ENCODE measurements at regions not wholly inside any gene's neighbourhood (a gene's known extent, or its start where the extent isn't known, plus 50 kb on each side); places are given as distances from the start of the nearest gene placed in this dataset.

DNA sequence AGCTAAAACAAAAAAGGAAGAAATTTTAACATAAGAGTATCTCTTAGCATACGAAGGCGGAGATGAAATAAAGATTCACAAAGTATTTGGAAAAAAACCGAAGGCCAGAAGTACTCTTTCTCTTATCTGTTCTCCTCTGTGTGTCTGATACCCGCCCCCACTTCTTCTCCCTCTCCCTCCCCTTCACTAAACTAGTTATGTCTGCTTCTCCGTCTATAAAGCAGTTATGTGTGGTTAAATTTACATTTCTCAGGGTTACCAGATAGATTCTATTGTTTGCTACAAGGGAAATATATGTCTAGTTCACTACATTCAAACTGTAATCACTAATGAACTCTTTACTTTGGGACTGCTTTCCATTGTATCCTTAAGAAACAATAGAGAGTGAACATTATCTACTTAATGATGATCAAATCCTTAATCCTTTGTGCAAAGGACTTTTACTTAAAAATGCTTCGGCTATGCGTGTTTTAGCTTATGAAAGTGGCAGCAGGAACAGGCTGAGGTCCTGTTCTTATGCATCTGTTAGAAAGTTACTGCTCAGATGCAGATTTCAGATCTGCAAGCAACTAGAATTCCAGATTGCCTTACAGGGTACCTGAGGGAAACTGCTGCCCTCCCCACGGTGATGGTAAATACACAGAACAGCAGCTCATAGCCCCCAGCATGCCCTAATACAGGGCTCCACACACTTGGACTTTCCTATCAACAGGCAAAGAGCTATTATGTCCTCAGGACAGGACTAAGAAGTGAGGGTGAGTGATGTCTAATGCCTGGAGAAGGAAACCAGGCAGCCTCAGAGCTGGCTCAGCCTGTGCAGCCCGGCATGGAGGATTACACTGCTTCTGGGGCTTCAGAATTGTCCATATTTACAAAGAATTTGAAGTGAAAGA, 273.3 kb downstream of the FZD1 start:
- TF ChIP-seq, protein P1, sequence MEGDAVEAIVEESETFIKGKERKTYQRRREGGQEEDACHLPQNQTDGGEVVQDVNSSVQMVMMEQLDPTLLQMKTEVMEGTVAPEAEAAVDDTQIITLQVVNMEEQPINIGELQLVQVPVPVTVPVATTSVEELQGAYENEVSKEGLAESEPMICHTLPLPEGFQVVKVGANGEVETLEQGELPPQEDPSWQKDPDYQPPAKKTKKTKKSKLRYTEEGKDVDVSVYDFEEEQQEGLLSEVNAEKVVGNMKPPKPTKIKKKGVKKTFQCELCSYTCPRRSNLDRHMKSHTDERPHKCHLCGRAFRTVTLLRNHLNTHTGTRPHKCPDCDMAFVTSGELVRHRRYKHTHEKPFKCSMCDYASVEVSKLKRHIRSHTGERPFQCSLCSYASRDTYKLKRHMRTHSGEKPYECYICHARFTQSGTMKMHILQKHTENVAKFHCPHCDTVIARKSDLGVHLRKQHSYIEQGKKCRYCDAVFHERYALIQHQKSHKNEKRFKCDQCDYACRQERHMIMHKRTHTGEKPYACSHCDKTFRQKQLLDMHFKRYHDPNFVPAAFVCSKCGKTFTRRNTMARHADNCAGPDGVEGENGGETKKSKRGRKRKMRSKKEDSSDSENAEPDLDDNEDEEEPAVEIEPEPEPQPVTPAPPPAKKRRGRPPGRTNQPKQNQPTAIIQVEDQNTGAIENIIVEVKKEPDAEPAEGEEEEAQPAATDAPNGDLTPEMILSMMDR (IDR thresholded peaks at IDR 0.05), result no peak
- TF ChIP-seq, protein P2, sequence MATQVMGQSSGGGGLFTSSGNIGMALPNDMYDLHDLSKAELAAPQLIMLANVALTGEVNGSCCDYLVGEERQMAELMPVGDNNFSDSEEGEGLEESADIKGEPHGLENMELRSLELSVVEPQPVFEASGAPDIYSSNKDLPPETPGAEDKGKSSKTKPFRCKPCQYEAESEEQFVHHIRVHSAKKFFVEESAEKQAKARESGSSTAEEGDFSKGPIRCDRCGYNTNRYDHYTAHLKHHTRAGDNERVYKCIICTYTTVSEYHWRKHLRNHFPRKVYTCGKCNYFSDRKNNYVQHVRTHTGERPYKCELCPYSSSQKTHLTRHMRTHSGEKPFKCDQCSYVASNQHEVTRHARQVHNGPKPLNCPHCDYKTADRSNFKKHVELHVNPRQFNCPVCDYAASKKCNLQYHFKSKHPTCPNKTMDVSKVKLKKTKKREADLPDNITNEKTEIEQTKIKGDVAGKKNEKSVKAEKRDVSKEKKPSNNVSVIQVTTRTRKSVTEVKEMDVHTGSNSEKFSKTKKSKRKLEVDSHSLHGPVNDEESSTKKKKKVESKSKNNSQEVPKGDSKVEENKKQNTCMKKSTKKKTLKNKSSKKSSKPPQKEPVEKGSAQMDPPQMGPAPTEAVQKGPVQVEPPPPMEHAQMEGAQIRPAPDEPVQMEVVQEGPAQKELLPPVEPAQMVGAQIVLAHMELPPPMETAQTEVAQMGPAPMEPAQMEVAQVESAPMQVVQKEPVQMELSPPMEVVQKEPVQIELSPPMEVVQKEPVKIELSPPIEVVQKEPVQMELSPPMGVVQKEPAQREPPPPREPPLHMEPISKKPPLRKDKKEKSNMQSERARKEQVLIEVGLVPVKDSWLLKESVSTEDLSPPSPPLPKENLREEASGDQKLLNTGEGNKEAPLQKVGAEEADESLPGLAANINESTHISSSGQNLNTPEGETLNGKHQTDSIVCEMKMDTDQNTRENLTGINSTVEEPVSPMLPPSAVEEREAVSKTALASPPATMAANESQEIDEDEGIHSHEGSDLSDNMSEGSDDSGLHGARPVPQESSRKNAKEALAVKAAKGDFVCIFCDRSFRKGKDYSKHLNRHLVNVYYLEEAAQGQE (IDR thresholded peaks at IDR 0.05; ENCODE audit: insufficient read depth in 1 of 2, low read depth in 2 of 2, low read length in 1 of 2), result no peak
- no peak for TF ChIP-seq SIN3A (IDR thresholded peaks at IDR 0.05; ENCODE audit: borderline replicate concordance, insufficient read depth, low read depth, low read length)
- TF ChIP-seq TCF7L2 (IDR thresholded peaks at IDR 0.05; ENCODE audit: low read depth, low read length), result no peak
- no peak for TF ChIP-seq POLR2AphosphoS5 (IDR thresholded peaks at IDR 0.05; ENCODE audit: low read depth, low read length)
- no TSS peak for BruUV-seq (replicated peaks)
- ATAC-seq (no peak), DNase-seq (ENCODE audit: low read depth, low spot score) (no peak)
- in situ Hi-C loops (cut with HindIII; ENCODE audit: low pct_unique_long_range_greater_than_20kb, low sequenced_read_pairs) (no loop called here), intact Hi-C loops (cut with micrococcal nuclease; ENCODE audit: unreplicated experiment) (no loop called here)
- ChIA-PET CTCF (no interaction called here), POLR2A (no interaction called here)
- no peak overlapping the region for H3K27ac ChIP-seq (ENCODE audit: low read length)
- no peaks in the 10 kb centered on the region for H3K4me1 ChIP-seq (ENCODE audit: control insufficient read depth, insufficient read depth, low read length)
- H3K27me3 ChIP-seq (ENCODE audit: control insufficient read depth, insufficient read depth, low read length), result no peaks in the 10 kb centered on the region
- no peaks in the 10 kb centered on the region for H3K9me3 ChIP-seq (ENCODE audit: control insufficient read depth, insufficient read depth, low read depth, low read length)
- no peak overlapping the region for H3K4me3 ChIP-seq (ENCODE audit: low read depth in 2 of 2, low read length in 2 of 2)
- H3K36me3 ChIP-seq (ENCODE audit: control insufficient read depth, insufficient read depth, low read length), result no peaks in the 10 kb centered on the region

DNA sequence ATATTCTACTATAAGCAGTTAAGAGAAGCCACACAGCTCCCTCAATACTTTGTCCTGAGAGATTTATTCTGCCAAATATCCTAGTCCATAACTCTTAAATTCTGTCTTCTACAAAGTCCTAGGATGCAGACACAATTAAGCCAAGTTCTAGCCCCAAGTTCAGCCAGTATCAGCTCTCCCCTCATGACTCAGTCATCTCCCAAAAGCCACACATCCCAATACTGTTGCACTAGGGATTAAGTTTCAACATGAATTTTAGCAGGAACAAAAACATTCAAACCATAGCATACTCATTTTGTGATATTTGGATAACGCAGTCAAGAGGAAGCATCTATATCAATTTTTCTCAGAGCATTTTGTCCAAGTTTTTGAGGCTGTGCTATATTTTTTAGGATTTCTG, 277.4 kb downstream of the FZD1 start:
- TF ChIP-seq POLR2AphosphoS5 (IDR thresholded peaks at IDR 0.05; ENCODE audit: low read depth, low read length) (no peak), SIN3A (IDR thresholded peaks at IDR 0.05; ENCODE audit: borderline replicate concordance, insufficient read depth, low read depth, low read length) (no peak), TCF7L2 (IDR thresholded peaks at IDR 0.05; ENCODE audit: low read depth, low read length) (no peak)
- TF ChIP-seq, protein P2 (IDR thresholded peaks at IDR 0.05; ENCODE audit: insufficient read depth in 1 of 2, low read depth in 2 of 2, low read length in 1 of 2), result no peak
- TF ChIP-seq, protein P1 (IDR thresholded peaks at IDR 0.05), result no peak
- H3K27ac ChIP-seq (ENCODE audit: low read length), result no peak overlapping the region
- ATAC-seq (no peak), DNase-seq (ENCODE audit: low read depth, low spot score) (no peak)
- H3K9me3 ChIP-seq (ENCODE audit: control insufficient read depth, insufficient read depth, low read depth, low read length), result no peaks in the 10 kb centered on the region
- H3K4me3 ChIP-seq (ENCODE audit: low read depth in 2 of 2, low read length in 2 of 2), result no peak overlapping the region
- in situ Hi-C loops (cut with HindIII; ENCODE audit: low pct_unique_long_range_greater_than_20kb, low sequenced_read_pairs), result no loop called here
- H3K27me3 ChIP-seq (ENCODE audit: control insufficient read depth, insufficient read depth, low read length), result no peaks in the 10 kb centered on the region
- no TSS peak for BruUV-seq (replicated peaks)
- CTCF ChIA-PET, result no interaction called here
- no peaks in the 10 kb centered on the region for H3K4me1 ChIP-seq (ENCODE audit: control insufficient read depth, insufficient read depth, low read length)
- POLR2A ChIA-PET, result no interaction called here
- intact Hi-C loops (cut with micrococcal nuclease; ENCODE audit: unreplicated experiment), result no loop called here
- no peaks in the 10 kb centered on the region for H3K36me3 ChIP-seq (ENCODE audit: control insufficient read depth, insufficient read depth, low read length)

Data from Panc1 (cell line).